ENCODE measurements at regions not wholly inside any gene's neighbourhood (a gene's known extent, or its start where the extent isn't known, plus 50 kb on each side); places are given as distances from the start of the nearest gene placed in this dataset.

DNA sequence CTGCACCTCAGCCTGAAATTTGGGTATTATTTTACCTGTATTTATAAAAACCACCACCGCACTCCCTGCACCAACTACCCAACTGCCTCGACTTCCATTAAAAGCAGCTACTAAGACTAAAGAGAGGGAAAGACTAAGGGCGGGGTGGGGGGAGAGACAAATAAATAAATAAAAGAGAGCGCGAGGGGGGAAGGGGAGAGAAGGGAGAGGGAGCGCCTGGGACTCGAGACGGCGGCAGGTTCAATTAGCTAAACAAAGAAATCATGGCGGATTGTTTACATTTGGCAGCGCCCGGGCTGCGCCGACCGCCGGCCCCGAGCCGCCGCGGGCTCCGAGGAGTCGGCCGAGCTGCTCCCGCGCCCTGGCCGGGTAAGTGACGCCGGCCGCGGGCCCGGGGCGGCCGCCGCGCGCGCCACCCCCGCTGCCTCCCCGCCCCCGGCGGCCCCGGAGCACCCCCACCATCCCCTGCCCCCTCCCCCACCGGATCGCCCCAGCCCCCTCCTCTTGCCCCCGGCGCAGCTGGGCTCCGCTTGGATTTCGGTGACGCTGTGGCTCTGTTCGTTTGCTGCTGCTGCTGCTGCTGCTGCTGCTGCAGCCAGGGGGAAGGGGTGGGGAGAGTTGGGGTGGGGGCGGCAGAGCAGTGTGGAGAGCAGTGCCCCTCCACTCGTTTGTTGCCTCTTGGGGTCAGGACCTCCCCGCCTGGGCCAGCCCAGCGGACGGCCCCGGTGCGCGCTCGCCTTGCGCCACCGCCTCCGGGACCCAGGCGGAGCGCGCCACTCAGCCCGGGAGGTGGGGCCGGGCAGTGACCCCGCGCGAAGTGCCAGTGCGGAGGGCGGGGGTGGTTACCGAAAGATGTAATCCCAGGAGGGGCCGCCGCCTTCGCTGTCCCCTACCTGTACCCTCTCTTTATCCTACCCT lies 187.2 kb upstream of the FANCL start:
- no peak for TF ChIP-seq CTCF (IDR thresholded peaks at IDR 0.05; ENCODE audit: unreplicated experiment in 3 of 3)
- Mint-ChIP-seq H3K27me3 (ENCODE audit: low read depth) (no peaks in the 10 kb centered on the region), H3K4me3 (peak overlapping the region; percentile 90 to 96 (median 96)), H3K9me3 (no peaks in the 10 kb centered on the region), H3K4me1 (peaks cover 9% of the 10 kb centered on the region), H3K36me3 (ENCODE audit: low read depth) (no peaks in the 10 kb centered on the region), H3K27ac (peak overlapping the region; percentile 91 to 95 (median 91))

- Mint-ChIP-seq H3K27ac (peak overlapping the region; percentile 91 to 95 (median 91)), H3K4me1 (peaks cover 9% of the 10 kb centered on the region), H3K27me3 (ENCODE audit: low read depth) (no peaks in the 10 kb centered on the region), H3K36me3 (ENCODE audit: low read depth) (no peaks in the 10 kb centered on the region), H3K4me3 (peak overlapping the region; percentile 89 to 96 (median 93)), H3K9me3 (no peaks in the 10 kb centered on the region)
- no peak for TF ChIP-seq CTCF (IDR thresholded peaks at IDR 0.05; ENCODE audit: unreplicated experiment in 3 of 3)
Observed at GRCh38 chr2:58427572-58428095, 186.5 kb upstream of the FANCL start.

GRCh38 chr2:58425368-58425767 lies 184.2 kb upstream of the FANCL start:
- Mint-ChIP-seq H3K27me3 (ENCODE audit: low read depth) (no peaks in the 10 kb centered on the region), H3K4me3 (peak overlapping the region; percentile 44 to 61 (median 57)), H3K27ac (no peak overlapping the region), H3K36me3 (ENCODE audit: low read depth) (no peaks in the 10 kb centered on the region), H3K4me1 (peaks cover 9% of the 10 kb centered on the region), H3K9me3 (no peaks in the 10 kb centered on the region)
- TF ChIP-seq CTCF (IDR thresholded peaks at IDR 0.05; ENCODE audit: unreplicated experiment in 3 of 3), result no peak

- TF ChIP-seq CTCF (IDR thresholded peaks at IDR 0.05; ENCODE audit: unreplicated experiment in 3 of 3), result no peak
- no peak overlapping the region for H3K4me3 Mint-ChIP-seq
- H3K4me1 Mint-ChIP-seq, result no peaks in the 10 kb centered on the region
- no peaks in the 10 kb centered on the region for H3K27me3 Mint-ChIP-seq (ENCODE audit: low read depth)
- no peaks in the 10 kb centered on the region for H3K36me3 Mint-ChIP-seq (ENCODE audit: low read depth)
- no peaks in the 10 kb centered on the region for H3K9me3 Mint-ChIP-seq
- no peak overlapping the region for H3K27ac Mint-ChIP-seq
Observed at GRCh38 chr2:58419983-58420382, 178.9 kb upstream of the FANCL start.

DNA sequence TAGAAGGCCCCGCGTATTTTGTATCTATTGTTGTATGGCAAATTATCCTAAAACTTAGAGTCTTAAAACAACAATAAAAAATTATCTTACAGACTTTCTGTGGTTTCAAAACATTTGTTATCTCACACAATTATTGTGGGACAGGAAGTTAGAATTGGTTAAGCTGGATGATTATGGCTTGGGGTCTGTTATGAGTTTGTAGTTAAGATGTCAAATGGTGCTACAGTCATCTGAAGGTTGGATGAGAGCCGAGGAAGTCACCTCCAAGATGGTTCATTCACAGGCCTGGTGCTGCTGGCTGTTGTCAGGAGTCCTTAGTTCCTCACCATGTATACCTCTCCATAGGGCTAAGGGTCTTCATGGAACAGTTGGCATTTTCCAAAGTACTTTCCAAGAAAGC lies 175.6 kb upstream of the FANCL start:
- H3K9me3 Mint-ChIP-seq, result no peaks in the 10 kb centered on the region
- H3K4me3 Mint-ChIP-seq, result no peak overlapping the region
- H3K36me3 Mint-ChIP-seq (ENCODE audit: low read depth), result no peaks in the 10 kb centered on the region
- no peaks in the 10 kb centered on the region for H3K27me3 Mint-ChIP-seq (ENCODE audit: low read depth)
- TF ChIP-seq CTCF (IDR thresholded peaks at IDR 0.05; ENCODE audit: unreplicated experiment in 3 of 3), result no peak
- no peak overlapping the region for H3K27ac Mint-ChIP-seq
- no peaks in the 10 kb centered on the region for H3K4me1 Mint-ChIP-seq

All from nephron (organoid).